Osteocyte (in vitro differentiated cells): ENCODE measurements at regions not wholly inside any gene's neighbourhood (a gene's known extent, or its start where the extent isn't known, plus 50 kb on each side); places are given as distances from the start of the nearest gene placed in this dataset.
"Not testable (repeated sequence)": the region's sequence is repeated elsewhere in the genome, so short reads cannot be mapped to it uniquely, and the experiment has no call there.

Experiments used
- DNase-seq: peaks from one replicate; pipeline ENCODE4 v3.0.0; 2021; ENCODE audit warnings: mixed read lengths; ENCODE audit not compliant: unreplicated experiment; ENCODE audit errors: extremely low spot score
- H3K27ac Mint-ChIP-seq: one replicate; pipeline ENCODE4 v1.8.0; 2021; ENCODE audit warnings: mild to moderate bottlenecking, mixed read lengths; ENCODE audit not compliant: unreplicated experiment
- H3K27me3 Mint-ChIP-seq: one replicate; pipeline ENCODE4 v1.8.0; 2021; ENCODE audit warnings: mixed read lengths; ENCODE audit not compliant: unreplicated experiment
- H3K36me3 Mint-ChIP-seq: one replicate; pipeline ENCODE4 v1.8.0; 2021; ENCODE audit warnings: mixed read lengths; ENCODE audit not compliant: unreplicated experiment
- H3K4me1 Mint-ChIP-seq: one replicate; pipeline ENCODE4 v1.8.0; 2021; ENCODE audit warnings: mixed read lengths; ENCODE audit not compliant: unreplicated experiment
- H3K4me3 Mint-ChIP-seq: one replicate; pipeline ENCODE4 v1.8.0; 2021; ENCODE audit warnings: mild to moderate bottlenecking, moderate library complexity, mixed read lengths; ENCODE audit not compliant: unreplicated experiment
- H3K9me3 Mint-ChIP-seq: one replicate; pipeline ENCODE4 v1.8.0; 2021; ENCODE audit warnings: mixed read lengths; ENCODE audit not compliant: unreplicated experiment
- TF ChIP-seq, protein P1 (sequence below): fragments of 200-600 bp; sonication (generic); IDR thresholded peaks from 2 replicates; pipeline ENCODE4 v1.5.0; 2021; ENCODE audit warnings: antibody characterized with exemption, mild to moderate bottlenecking, moderate library complexity

DNA sequence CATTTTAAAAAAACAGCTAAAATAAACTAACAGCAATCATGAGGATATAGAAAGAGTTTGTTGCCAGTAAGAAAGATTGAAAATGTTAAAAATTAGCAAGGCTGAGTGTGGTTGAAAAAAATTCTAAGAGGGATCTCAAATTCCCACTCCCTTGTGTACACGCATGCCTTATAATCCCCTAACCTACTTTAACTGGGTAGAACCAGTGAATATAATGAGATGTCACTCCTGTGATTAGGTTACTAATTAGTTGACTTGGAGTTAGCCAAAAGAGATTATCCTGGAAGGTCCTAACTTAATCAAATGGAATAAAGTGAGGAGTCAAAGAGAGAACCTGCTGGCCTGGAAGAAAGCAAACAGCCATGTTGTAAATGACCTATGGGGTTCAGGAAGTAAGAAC lies 286.0 kb upstream of the TGFBR2 start:
- Mint-ChIP-seq H3K4me1 (peaks cover 17% of the 10 kb centered on the region), H3K4me3 (no peak overlapping the region), H3K36me3 (no peaks in the 10 kb centered on the region), H3K9me3 (peaks cover 15% of the 10 kb centered on the region), H3K27ac (no peak overlapping the region), H3K27me3 (no peaks in the 10 kb centered on the region)
- no peak for DNase-seq
- TF ChIP-seq, protein P1, sequence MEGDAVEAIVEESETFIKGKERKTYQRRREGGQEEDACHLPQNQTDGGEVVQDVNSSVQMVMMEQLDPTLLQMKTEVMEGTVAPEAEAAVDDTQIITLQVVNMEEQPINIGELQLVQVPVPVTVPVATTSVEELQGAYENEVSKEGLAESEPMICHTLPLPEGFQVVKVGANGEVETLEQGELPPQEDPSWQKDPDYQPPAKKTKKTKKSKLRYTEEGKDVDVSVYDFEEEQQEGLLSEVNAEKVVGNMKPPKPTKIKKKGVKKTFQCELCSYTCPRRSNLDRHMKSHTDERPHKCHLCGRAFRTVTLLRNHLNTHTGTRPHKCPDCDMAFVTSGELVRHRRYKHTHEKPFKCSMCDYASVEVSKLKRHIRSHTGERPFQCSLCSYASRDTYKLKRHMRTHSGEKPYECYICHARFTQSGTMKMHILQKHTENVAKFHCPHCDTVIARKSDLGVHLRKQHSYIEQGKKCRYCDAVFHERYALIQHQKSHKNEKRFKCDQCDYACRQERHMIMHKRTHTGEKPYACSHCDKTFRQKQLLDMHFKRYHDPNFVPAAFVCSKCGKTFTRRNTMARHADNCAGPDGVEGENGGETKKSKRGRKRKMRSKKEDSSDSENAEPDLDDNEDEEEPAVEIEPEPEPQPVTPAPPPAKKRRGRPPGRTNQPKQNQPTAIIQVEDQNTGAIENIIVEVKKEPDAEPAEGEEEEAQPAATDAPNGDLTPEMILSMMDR = no peak

DNA sequence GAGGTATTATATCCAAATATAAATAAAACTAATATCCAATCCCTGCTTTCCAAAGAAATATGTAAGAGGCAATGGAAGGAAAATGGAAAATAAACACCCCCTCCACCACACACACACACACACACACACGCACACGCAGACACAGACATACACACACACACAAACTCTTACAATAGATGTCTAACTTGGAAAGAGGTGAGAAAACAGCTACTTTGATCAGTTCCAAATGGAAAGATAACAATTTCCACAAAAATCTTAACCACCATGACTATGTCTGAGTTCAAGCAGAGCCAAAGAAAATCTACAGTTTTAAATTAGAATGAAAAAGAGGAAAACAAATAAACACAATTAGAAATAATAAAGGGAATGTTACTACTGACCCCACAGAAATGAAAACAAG lies 285.3 kb upstream of the TGFBR2 start:
- no peak overlapping the region for H3K27ac Mint-ChIP-seq
- DNase-seq = no peak
- no peaks in the 10 kb centered on the region for H3K36me3 Mint-ChIP-seq
- no peak overlapping the region for H3K4me3 Mint-ChIP-seq
- no peaks in the 10 kb centered on the region for H3K27me3 Mint-ChIP-seq
- TF ChIP-seq, protein P1 = no peak
- peaks cover 10% of the 10 kb centered on the region for H3K4me1 Mint-ChIP-seq
- peaks cover 15% of the 10 kb centered on the region for H3K9me3 Mint-ChIP-seq

DNA sequence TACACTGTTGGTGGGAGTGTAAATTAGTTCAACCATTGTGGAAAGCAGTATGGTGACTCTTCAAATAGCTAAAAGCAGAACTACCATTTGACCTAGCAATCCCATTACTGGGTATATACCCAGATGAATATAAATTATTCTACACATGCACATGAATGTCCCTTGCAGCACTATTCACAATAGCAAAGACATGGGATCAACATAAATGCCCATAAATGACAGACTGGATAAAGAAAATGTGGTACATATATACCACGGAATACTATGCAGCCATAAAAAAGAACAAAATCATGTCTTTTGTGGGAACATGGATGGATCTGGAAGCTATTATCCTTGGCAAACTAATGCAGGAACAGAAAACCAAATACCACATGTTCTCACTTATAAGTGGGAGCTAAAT lies 282.8 kb upstream of the TGFBR2 start:
- not testable (repeated sequence) for H3K36me3 Mint-ChIP-seq, H3K27me3 Mint-ChIP-seq, H3K27ac Mint-ChIP-seq, H3K4me3 Mint-ChIP-seq, DNase-seq
- H3K4me1 Mint-ChIP-seq = peaks cover 15% of the 10 kb centered on the region
- peaks cover 15% of the 10 kb centered on the region for H3K9me3 Mint-ChIP-seq

DNA sequence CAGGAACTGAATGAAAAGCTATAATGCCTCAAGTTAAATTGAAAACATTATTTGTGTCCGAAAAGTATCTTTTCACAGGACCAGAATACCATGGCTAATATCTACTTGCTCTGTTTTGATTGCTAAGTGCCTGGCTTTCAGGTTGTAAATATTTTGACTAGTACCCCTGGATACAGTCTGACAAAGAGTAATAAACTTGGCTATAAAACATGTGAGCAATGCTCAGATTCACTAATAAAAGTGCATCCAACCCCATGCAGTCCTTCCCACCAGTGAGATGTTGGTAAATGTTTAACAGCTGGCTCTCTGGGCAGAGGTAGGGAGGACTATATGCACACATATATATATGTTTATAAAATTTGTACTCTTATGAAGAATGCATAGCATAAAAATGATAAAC lies 281.8 kb upstream of the TGFBR2 start:
- Mint-ChIP-seq H3K4me1 (peaks cover 13% of the 10 kb centered on the region), H3K27ac (no peak overlapping the region), H3K27me3 (no peaks in the 10 kb centered on the region), H3K36me3 (no peaks in the 10 kb centered on the region), H3K4me3 (no peak overlapping the region), H3K9me3 (peaks cover 15% of the 10 kb centered on the region)
- TF ChIP-seq, protein P1 = no peak
- no peak for DNase-seq

DNA sequence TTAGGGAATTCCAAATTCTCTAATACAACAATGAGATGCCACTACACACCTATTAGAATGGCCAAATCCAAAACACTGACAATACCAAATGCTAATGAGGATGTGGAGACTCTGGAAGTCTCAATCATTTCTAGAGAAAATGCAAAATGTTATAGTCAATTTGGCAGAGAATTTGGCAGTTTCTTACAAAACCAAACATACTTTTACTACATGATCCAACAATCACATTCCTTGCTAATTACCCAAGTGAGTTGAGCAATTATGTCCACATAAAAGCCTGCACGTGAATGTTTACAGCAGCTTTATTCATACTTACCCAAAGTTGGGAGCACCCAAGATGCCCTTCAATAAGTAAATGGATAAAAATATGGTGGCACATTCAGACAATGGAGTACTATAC lies 278.4 kb upstream of the TGFBR2 start:
- DNase-seq, H3K36me3 Mint-ChIP-seq, H3K27ac Mint-ChIP-seq, H3K4me3 Mint-ChIP-seq, H3K9me3 Mint-ChIP-seq, H3K27me3 Mint-ChIP-seq: not testable (repeated sequence)
- H3K4me1 Mint-ChIP-seq = peaks cover 14% of the 10 kb centered on the region

DNA sequence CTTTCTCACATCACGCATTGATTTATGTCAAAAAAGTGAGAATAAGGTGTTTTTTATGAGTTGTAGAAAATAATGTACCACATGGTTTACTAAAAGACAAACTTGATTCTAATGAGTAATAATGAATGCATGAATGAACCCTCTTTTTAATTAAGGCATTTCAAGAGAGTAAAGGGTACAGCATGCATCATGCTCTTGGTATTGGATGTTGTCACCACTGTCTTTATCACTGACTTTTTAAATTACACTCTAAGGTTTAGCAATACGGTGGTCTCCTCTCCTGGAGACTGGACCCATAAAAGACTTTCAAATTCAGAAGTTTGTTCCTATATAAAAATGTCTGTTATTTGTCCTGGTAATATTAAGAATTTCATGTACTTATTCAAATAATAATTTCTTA lies 277.5 kb upstream of the TGFBR2 start:
- H3K4me1 Mint-ChIP-seq = peaks cover 23% of the 10 kb centered on the region
- H3K36me3 Mint-ChIP-seq, H3K27me3 Mint-ChIP-seq, DNase-seq, H3K27ac Mint-ChIP-seq, H3K9me3 Mint-ChIP-seq, H3K4me3 Mint-ChIP-seq: not testable (repeated sequence)

DNA sequence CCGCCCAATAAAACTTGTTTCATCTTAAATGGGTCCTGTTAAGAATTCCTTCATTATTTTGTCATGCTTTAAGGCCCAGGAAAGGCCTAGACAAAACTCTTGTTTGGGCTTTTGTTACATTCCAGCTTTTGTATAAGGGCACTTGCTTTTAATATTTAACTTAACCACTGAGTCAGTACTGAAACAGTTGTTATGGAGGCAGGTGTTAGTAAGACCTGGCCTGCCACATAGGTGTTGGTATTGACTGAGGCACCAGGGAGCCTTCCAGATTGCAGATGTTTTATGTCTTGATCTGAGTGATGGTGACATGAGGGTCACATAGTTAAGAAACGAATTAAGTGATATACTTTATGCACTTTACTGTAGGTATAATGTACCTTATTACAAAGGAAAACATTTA lies 274.9 kb upstream of the TGFBR2 start:
- peaks cover 24% of the 10 kb centered on the region for H3K4me1 Mint-ChIP-seq
- no peaks in the 10 kb centered on the region for H3K27me3 Mint-ChIP-seq
- no peaks in the 10 kb centered on the region for H3K9me3 Mint-ChIP-seq
- TF ChIP-seq, protein P1 = no peak
- no peak overlapping the region for H3K4me3 Mint-ChIP-seq
- H3K36me3 Mint-ChIP-seq = peaks cover 1% of the 10 kb centered on the region
- no peak for DNase-seq
- no peak overlapping the region for H3K27ac Mint-ChIP-seq
